ENCODE measurements at regions not wholly inside any gene's neighbourhood (a gene's known extent, or its start where the extent isn't known, plus 50 kb on each side); places are given as distances from the start of the nearest gene placed in this dataset.

- Histone ChIP-seq H4K8ac (ENCODE audit: low read length) (no peak overlapping the region), H4K91ac (ENCODE audit: low read length) (no peak overlapping the region), H3K27ac (ENCODE audit: low read length, poor library complexity, severe bottlenecking) (no peak overlapping the region), H3K18ac (ENCODE audit: low read depth in 1 of 2, low read length in 2 of 2) (no peak overlapping the region), H2BK12ac (ENCODE audit: low read length in 2 of 2) (no peak overlapping the region), H3K79me1 (replicated peaks; ENCODE audit: low read length, poor library complexity, severe bottlenecking) (no peaks in the 10 kb centered on the region), H2BK5ac (ENCODE audit: low read depth, low read length, poor library complexity, severe bottlenecking) (no peak overlapping the region), H2BK120ac (ENCODE audit: low read depth, low read length) (no peak overlapping the region), H3K9ac (ENCODE audit: low read length) (no peak overlapping the region), H3K23ac (ENCODE audit: low read length in 2 of 2) (no peak overlapping the region), H3K4me3 (ENCODE audit: insufficient read depth in 1 of 2, low read depth in 1 of 2, low read length in 2 of 2) (no peak overlapping the region), H3K36me3 (ENCODE audit: control insufficient read depth in 1 of 2, insufficient read depth in 2 of 2, low read depth in 1 of 2, low read length in 2 of 2) (no peaks in the 10 kb centered on the region), H2AFZ (ENCODE audit: low read depth, low read length) (no peak overlapping the region), H3K4me2 (ENCODE audit: low read length, poor library complexity, severe bottlenecking) (no peak overlapping the region), H3K14ac (ENCODE audit: low read length in 2 of 2) (no peak overlapping the region), H3K9me3 (ENCODE audit: control insufficient read depth, low read length) (no peaks in the 10 kb centered on the region), H3K4ac (ENCODE audit: low read depth in 1 of 2, low read length in 2 of 2) (no peak overlapping the region), H2AK5ac (ENCODE audit: low read length, severe bottlenecking) (peak overlapping the region; percentile 84), H2BK15ac (ENCODE audit: low read depth, poor library complexity, severe bottlenecking) (no peak overlapping the region), H3K4me1 (ENCODE audit: control insufficient read depth, insufficient read depth, low read depth, low read length) (peaks cover 5% of the 10 kb centered on the region), H3K27me3 (ENCODE audit: control insufficient read depth in 1 of 2, insufficient read depth in 1 of 2, low read length in 2 of 2) (peaks cover 0 to 26% of the 10 kb centered on the region in 2 experiments)
- no peak for DNase-seq
- 56% methylated on average over 4 of the region's 4 CpGs for WGBS
Observed at GRCh38 chr9:14027116-14027800, 286.7 kb downstream of the NFIB start.

GRCh38 chr9:14025741-14026140 is 288.2 kb downstream of the NFIB start:
- H4K91ac ChIP-seq (ENCODE audit: low read length) = no peak overlapping the region
- no peak overlapping the region for H3K9ac ChIP-seq (ENCODE audit: low read length)
- no peak overlapping the region for H2AFZ ChIP-seq (ENCODE audit: low read depth, low read length)
- no peak overlapping the region for H2BK15ac ChIP-seq (ENCODE audit: low read depth, poor library complexity, severe bottlenecking)
- no peak overlapping the region for H4K8ac ChIP-seq (ENCODE audit: low read length)
- H3K36me3 ChIP-seq (ENCODE audit: control insufficient read depth in 1 of 2, insufficient read depth in 2 of 2, low read depth in 1 of 2, low read length in 2 of 2) = no peaks in the 10 kb centered on the region
- no peak overlapping the region for H3K18ac ChIP-seq (ENCODE audit: low read depth in 1 of 2, low read length in 2 of 2)
- no peak overlapping the region for H3K4ac ChIP-seq (ENCODE audit: low read depth in 1 of 2, low read length in 2 of 2)
- no CpG with 5 or more reads among the region's 2 CpGs for WGBS
- H3K27me3 ChIP-seq (ENCODE audit: control insufficient read depth in 1 of 2, insufficient read depth in 1 of 2, low read length in 2 of 2) = peaks cover 0 to 26% of the 10 kb centered on the region in 2 experiments
- DNase-seq = no peak
- H2BK5ac ChIP-seq (ENCODE audit: low read depth, low read length, poor library complexity, severe bottlenecking) = no peak overlapping the region
- no peak overlapping the region for H2AK5ac ChIP-seq (ENCODE audit: low read length, severe bottlenecking)
- H3K14ac ChIP-seq (ENCODE audit: low read length in 2 of 2) = no peak overlapping the region
- H2BK120ac ChIP-seq (ENCODE audit: low read depth, low read length) = no peak overlapping the region
- no peak overlapping the region for H3K27ac ChIP-seq (ENCODE audit: low read length, poor library complexity, severe bottlenecking)
- no peak overlapping the region for H3K4me2 ChIP-seq (ENCODE audit: low read length, poor library complexity, severe bottlenecking)
- no peak overlapping the region for H3K23ac ChIP-seq (ENCODE audit: low read length in 2 of 2)
- H3K4me3 ChIP-seq (ENCODE audit: insufficient read depth in 1 of 2, low read depth in 1 of 2, low read length in 2 of 2) = no peak overlapping the region
- peaks cover 3% of the 10 kb centered on the region for H3K4me1 ChIP-seq (ENCODE audit: control insufficient read depth, insufficient read depth, low read depth, low read length)
- H2BK12ac ChIP-seq (ENCODE audit: low read length in 2 of 2) = no peak overlapping the region
- H3K9me3 ChIP-seq (ENCODE audit: control insufficient read depth, low read length) = no peaks in the 10 kb centered on the region
- no peaks in the 10 kb centered on the region for H3K79me1 ChIP-seq (replicated peaks; ENCODE audit: low read length, poor library complexity, severe bottlenecking)

GRCh38 chr9:14023285-14023684 is 290.7 kb downstream of the NFIB start:
- Histone ChIP-seq H3K27me3 (ENCODE audit: control insufficient read depth in 1 of 2, insufficient read depth in 1 of 2, low read length in 2 of 2) (peaks cover 0 to 39% of the 10 kb centered on the region in 2 experiments), H3K4me3 (ENCODE audit: insufficient read depth in 1 of 2, low read depth in 1 of 2, low read length in 2 of 2) (no peak overlapping the region), H3K9me3 (ENCODE audit: control insufficient read depth, low read length) (no peaks in the 10 kb centered on the region), H3K79me1 (replicated peaks; ENCODE audit: low read length, poor library complexity, severe bottlenecking) (no peaks in the 10 kb centered on the region), H3K36me3 (ENCODE audit: control insufficient read depth in 1 of 2, insufficient read depth in 2 of 2, low read depth in 1 of 2, low read length in 2 of 2) (no peaks in the 10 kb centered on the region), H3K14ac (ENCODE audit: low read length in 2 of 2) (no peak overlapping the region), H3K18ac (ENCODE audit: low read depth in 1 of 2, low read length in 2 of 2) (no peak overlapping the region), H3K4me1 (ENCODE audit: control insufficient read depth, insufficient read depth, low read depth, low read length) (peaks cover 3% of the 10 kb centered on the region), H4K8ac (ENCODE audit: low read length) (no peak overlapping the region), H2BK120ac (ENCODE audit: low read depth, low read length) (no peak overlapping the region), H2BK12ac (ENCODE audit: low read length in 2 of 2) (no peak overlapping the region), H3K27ac (ENCODE audit: low read length, poor library complexity, severe bottlenecking) (no peak overlapping the region), H2AFZ (ENCODE audit: low read depth, low read length) (no peak overlapping the region), H2BK15ac (ENCODE audit: low read depth, poor library complexity, severe bottlenecking) (no peak overlapping the region), H3K9ac (ENCODE audit: low read length) (no peak overlapping the region), H3K4ac (ENCODE audit: low read depth in 1 of 2, low read length in 2 of 2) (no peak overlapping the region), H2BK5ac (ENCODE audit: low read depth, low read length, poor library complexity, severe bottlenecking) (no peak overlapping the region), H2AK5ac (ENCODE audit: low read length, severe bottlenecking) (no peak overlapping the region), H4K91ac (ENCODE audit: low read length) (no peak overlapping the region), H3K4me2 (ENCODE audit: low read length, poor library complexity, severe bottlenecking) (no peak overlapping the region), H3K23ac (ENCODE audit: low read length in 2 of 2) (no peak overlapping the region)
- no peak for DNase-seq
- 91% methylated on average over 1 of the region's 1 CpG for WGBS

- Histone ChIP-seq H3K4me3 (ENCODE audit: insufficient read depth in 1 of 2, low read depth in 1 of 2, low read length in 2 of 2) (no peak overlapping the region), H3K23ac (ENCODE audit: low read length in 2 of 2) (no peak overlapping the region), H3K36me3 (ENCODE audit: control insufficient read depth in 1 of 2, insufficient read depth in 2 of 2, low read depth in 1 of 2, low read length in 2 of 2) (no peaks in the 10 kb centered on the region), H2BK120ac (ENCODE audit: low read depth, low read length) (no peak overlapping the region), H4K91ac (ENCODE audit: low read length) (no peak overlapping the region), H3K79me1 (replicated peaks; ENCODE audit: low read length, poor library complexity, severe bottlenecking) (no peaks in the 10 kb centered on the region), H2BK15ac (ENCODE audit: low read depth, poor library complexity, severe bottlenecking) (no peak overlapping the region), H3K4me1 (ENCODE audit: control insufficient read depth, insufficient read depth, low read depth, low read length) (peaks cover under 1% of the 10 kb centered on the region), H4K8ac (ENCODE audit: low read length) (no peak overlapping the region), H3K27me3 (ENCODE audit: control insufficient read depth in 1 of 2, insufficient read depth in 1 of 2, low read length in 2 of 2) (peaks cover 0 to 36% of the 10 kb centered on the region in 2 experiments), H3K4ac (ENCODE audit: low read depth in 1 of 2, low read length in 2 of 2) (no peak overlapping the region), H3K4me2 (ENCODE audit: low read length, poor library complexity, severe bottlenecking) (no peak overlapping the region), H2BK12ac (ENCODE audit: low read length in 2 of 2) (no peak overlapping the region), H2BK5ac (ENCODE audit: low read depth, low read length, poor library complexity, severe bottlenecking) (no peak overlapping the region), H3K27ac (ENCODE audit: low read length, poor library complexity, severe bottlenecking) (no peak overlapping the region), H2AFZ (ENCODE audit: low read depth, low read length) (no peak overlapping the region), H3K9ac (ENCODE audit: low read length) (no peak overlapping the region), H3K9me3 (ENCODE audit: control insufficient read depth, low read length) (no peaks in the 10 kb centered on the region), H2AK5ac (ENCODE audit: low read length, severe bottlenecking) (no peak overlapping the region), H3K18ac (ENCODE audit: low read depth in 1 of 2, low read length in 2 of 2) (no peak overlapping the region), H3K14ac (ENCODE audit: low read length in 2 of 2) (no peak overlapping the region)
- WGBS = 54% methylated on average over 3 of the region's 3 CpGs
- peak; percentile 63 for DNase-seq
Observed at GRCh38 chr9:14021871-14022525, 291.9 kb downstream of the NFIB start.
